ENCODE measurements at regions not wholly inside any gene's neighbourhood (a gene's known extent, or its start where the extent isn't known, plus 50 kb on each side); places are given as distances from the start of the nearest gene placed in this dataset.

DNA sequence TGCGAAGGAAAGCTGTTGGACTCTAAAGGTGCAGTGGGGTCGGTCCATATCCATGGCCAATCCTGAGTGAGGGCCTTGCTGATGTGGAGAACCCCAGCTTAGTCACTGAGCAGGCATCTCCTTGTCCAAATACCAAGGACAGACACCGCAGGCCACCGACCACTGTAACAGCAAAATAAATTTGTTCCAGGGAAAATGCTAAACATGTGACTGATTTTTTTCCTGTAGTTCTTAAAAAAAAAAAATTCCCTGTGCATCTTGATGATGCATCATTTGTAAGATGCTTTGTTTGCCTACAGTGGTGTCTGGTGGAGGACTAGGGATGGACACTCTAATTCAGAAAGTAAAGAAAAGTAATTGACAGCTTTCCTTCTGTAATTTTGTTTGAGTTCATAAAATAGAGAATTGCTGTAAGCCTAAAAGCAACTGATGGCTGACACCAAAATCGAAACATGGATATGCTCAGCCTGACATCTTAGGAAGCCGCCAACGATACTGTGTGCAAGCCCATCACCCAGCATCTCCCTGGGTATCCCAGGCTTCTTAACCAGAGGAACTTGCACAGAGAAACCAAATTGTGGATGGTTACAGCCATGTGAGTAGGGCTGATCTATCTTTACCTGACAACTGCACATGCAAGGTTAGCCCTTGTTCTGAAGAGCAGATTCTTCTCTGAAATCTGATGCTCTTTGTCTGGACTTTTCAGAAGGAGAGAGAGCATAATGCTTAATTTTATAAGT, 188.6 kb downstream of the ARL4C start:
- Histone ChIP-seq H3K27me3 (ENCODE audit: insufficient read depth, low read length) (no peaks in the 10 kb centered on the region), H4K91ac (ENCODE audit: insufficient read length, low read depth, low read length) (no peak overlapping the region), H3K79me2 (ENCODE audit: insufficient read depth, low read length) (no peaks in the 10 kb centered on the region), H2AFZ (ENCODE audit: low read length) (no peak overlapping the region), H2BK12ac (ENCODE audit: insufficient read length, low read depth, low read length) (no peak overlapping the region), H3K9ac (ENCODE audit: extremely low read depth, insufficient read length, low read length) (no peak overlapping the region), H3K9me3 (ENCODE audit: control insufficient read depth, low read depth, low read length) (no peaks in the 10 kb centered on the region), H3K4ac (ENCODE audit: low read depth, low read length) (no peak overlapping the region), H3K14ac (ENCODE audit: insufficient read depth, low read length) (no peak overlapping the region), H2BK15ac (ENCODE audit: low read depth, low read length) (no peak overlapping the region), H3K56ac (ENCODE audit: insufficient read length, low read depth, low read length) (no peak overlapping the region), H3K23ac (ENCODE audit: insufficient read length, low read depth, low read length) (no peak overlapping the region), H3K4me1 (ENCODE audit: insufficient read depth, low read length) (peaks cover 2% of the 10 kb centered on the region; the same call in 1 of the 2 replicates), H2BK5ac (ENCODE audit: insufficient read length, low read length) (no peak overlapping the region), H4K8ac (replicated peaks; ENCODE audit: insufficient read length, low read depth, low read length) (no peak overlapping the region), H3K23me2 (ENCODE audit: insufficient read length, low read depth, low read length, poor library complexity, severe bottlenecking) (no peaks in the 10 kb centered on the region), H2BK120ac (ENCODE audit: low read depth, low read length, poor library complexity, severe bottlenecking) (no peak overlapping the region), H4K5ac (ENCODE audit: insufficient read length, low read depth, low read length) (no peak overlapping the region), H4K20me1 (ENCODE audit: control insufficient read depth, insufficient read depth, insufficient read length) (no peaks in the 10 kb centered on the region), H3K27ac (ENCODE audit: insufficient read length, low read depth, low read length) (no peak overlapping the region), H2AK5ac (ENCODE audit: insufficient read length, low read length) (no peak overlapping the region), H3T11ph (ENCODE audit: low read length) (no peak overlapping the region), H2BK20ac (ENCODE audit: low read depth, low read length, poor library complexity, severe bottlenecking) (no peak overlapping the region), H3K18ac (ENCODE audit: insufficient read length, low read depth, low read length) (no peak overlapping the region), H3K79me1 (ENCODE audit: insufficient read depth, low read depth, low read length, poor library complexity, severe bottlenecking) (no peaks in the 10 kb centered on the region), H3K4me2 (ENCODE audit: insufficient read depth, insufficient read length, low read length) (no peak overlapping the region)
- Mint-ChIP-seq H3K27me3 (ENCODE audit: low read depth) (peaks cover 3% of the 10 kb centered on the region), H3K27ac (no peak overlapping the region), H3K4me1 (peaks cover 24 to 32% of the 10 kb centered on the region in 2 experiments), H3K36me3 (ENCODE audit: insufficient read depth in 1 of 3, low read depth in 3 of 3) (peaks cover 0 to 4% (median 0%) of the 10 kb centered on the region in 3 experiments; a peak in 2 of 7 replicates), H3K4me3 (no peak overlapping the region), H3K9me3 (peaks cover 0 to 4% of the 10 kb centered on the region in 2 experiments; a peak in 2 of 5 replicates)
- WGBS (ENCODE audit: extremely low coverage, insufficient read length, low lambda C conversion rate): no CpG with 5 or more reads among the region's 7 CpGs
- TF ChIP-seq, protein P1, sequence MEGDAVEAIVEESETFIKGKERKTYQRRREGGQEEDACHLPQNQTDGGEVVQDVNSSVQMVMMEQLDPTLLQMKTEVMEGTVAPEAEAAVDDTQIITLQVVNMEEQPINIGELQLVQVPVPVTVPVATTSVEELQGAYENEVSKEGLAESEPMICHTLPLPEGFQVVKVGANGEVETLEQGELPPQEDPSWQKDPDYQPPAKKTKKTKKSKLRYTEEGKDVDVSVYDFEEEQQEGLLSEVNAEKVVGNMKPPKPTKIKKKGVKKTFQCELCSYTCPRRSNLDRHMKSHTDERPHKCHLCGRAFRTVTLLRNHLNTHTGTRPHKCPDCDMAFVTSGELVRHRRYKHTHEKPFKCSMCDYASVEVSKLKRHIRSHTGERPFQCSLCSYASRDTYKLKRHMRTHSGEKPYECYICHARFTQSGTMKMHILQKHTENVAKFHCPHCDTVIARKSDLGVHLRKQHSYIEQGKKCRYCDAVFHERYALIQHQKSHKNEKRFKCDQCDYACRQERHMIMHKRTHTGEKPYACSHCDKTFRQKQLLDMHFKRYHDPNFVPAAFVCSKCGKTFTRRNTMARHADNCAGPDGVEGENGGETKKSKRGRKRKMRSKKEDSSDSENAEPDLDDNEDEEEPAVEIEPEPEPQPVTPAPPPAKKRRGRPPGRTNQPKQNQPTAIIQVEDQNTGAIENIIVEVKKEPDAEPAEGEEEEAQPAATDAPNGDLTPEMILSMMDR (conservative IDR thresholded peaks at IDR 0.05): no peak
- DNase-seq: no peak

All from H9 (cell line).